LHCN-M2 (cell line): ENCODE measurements at regions not wholly inside any gene's neighbourhood (a gene's known extent, or its start where the extent isn't known, plus 50 kb on each side); places are given as distances from the start of the nearest gene placed in this dataset.
"Not testable (repeated sequence)": the region's sequence is repeated elsewhere in the genome, so short reads cannot be mapped to it uniquely, and the experiment has no call there.

ENCODE experiments used
- DNase-seq: peaks from one replicate; pipeline ENCODE4 v3.0.0-alpha.2; 2012; ENCODE audit warnings: low read depth

DNA sequence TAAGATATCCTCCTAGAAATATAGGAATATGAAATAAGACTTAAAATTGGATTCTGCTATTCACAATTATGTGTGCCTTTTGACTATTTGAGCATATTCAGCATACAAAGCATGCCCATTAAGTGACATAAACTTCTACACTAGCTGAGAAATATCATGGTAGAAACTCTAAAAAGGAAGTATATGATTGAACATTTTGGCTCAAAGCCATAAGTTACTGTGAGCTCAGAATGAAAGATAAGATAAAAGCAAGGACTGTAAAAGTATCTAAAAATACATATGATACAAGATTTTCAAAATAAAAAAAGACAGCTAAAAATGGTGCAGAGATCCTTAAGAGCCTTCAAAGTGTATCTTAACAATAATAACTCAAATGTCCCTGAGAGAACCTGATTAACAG, 340.5 kb upstream of the SLC39A10 start:
- no peak for DNase-seq

DNA sequence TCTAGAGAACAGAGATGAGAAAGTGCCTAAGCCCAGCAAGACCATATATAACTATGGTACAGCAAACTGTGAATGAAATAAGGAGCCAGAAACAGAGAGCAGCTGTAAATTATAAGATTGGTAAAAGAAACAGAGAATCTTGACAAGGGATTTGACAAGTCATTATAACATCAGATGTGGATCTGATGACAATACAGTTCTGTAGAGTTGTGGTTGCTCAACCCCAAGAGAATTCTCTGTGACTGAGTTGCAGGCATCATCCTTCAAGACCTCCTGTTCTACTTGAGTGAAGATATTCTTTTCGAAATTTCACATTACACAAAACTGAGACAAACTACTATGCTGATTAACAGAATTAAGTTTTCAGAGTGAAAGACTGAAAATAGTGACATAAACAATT, 343.1 kb upstream of the SLC39A10 start:
- DNase-seq: peak; percentile 13

DNA sequence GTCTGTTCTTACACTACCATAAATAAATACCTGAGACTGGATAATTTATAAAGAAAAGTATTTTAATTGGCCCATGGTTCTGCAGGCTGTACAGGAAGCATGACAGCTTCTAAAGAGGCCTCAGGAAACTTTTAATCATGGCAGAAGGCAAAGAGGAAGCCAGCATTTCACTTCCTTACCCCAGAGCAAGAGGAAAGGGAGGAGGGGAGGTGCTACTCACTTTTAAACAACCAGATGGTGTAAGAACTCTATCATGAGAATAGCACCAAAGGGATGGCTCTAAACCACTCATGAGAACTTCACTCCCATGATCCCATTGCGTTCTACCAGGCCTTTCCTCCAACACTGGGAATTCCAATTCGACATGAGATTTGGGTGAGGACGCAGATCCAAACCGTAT, 344.4 kb upstream of the SLC39A10 start:
- no peak for DNase-seq

DNA sequence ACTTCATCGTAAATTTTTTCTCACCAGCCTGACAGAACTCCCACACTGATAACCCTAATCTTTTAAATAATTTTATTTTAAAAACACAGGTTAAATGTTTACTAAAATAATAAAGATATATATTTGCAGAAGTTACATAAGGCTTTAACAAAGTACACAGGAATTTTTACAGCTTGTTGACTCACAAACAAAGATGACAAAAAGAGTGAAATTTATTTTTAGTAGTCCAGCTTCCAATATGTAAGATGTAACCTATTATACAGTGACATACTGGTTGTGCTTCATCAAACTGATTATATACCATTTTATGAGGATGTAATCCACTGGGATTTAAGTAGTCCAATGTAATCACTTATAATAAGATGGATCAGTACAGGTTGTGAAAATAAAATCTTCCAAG, 348.9 kb upstream of the SLC39A10 start:
- DNase-seq: no peak

DNA sequence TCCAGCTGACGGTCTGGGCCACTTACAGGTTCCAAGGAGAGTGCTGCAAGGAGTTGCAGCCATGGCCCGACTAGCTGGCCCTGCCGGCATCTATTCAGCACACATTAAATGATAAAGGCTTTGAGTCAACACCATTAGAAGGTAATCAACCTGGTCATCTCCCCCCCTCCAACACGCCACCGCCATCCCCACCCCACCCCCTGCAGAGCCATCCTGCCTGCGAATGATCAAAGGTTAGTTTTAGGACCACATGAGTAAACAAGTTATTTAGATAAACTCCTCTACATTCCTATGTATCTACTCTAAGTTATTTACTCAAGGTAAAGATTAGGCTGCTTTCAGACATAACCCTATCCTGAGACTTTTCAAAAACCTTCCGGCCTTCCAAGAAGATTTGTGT, 349.3 kb upstream of the SLC39A10 start:
- no peak for DNase-seq

DNA sequence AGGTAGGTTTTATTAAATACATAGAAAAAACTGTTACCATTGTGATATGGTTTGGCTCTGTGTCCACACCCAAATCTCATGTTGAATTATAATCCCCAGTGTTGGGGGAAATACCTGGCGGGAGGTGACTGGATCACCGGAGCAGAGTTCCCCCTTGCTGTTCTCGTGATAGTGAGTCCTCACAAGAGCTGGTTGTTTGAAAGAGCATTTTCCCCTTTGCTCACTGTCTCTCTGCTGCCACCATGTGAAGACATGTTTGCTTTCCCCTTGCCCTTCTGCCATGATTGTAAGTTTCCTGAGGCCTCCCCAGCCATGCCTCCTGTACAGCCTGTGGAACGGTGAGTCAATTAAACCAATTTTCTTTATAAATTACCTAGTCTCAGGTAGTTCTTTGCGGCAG, 352.7 kb upstream of the SLC39A10 start:
- peak; percentile 52 for DNase-seq

DNA sequence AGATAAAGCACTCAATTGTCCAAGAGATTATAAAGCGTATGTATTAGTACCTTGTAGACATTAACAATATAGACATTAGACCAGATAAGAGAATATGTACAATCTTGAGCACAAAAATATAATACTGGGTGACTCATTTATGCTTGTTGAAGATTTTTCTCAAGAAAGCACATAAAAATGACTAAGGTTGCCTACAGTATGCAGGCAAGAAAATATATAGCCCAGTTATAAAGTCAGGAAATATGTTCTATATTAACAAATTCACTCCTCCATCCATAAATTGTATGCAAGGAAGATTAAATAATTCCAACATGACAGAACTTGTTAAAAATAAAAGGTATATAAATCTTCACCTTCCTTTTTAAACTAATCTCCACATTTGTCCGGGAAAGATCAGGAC, 356.4 kb upstream of the SLC39A10 start:
- DNase-seq: no peak

DNA sequence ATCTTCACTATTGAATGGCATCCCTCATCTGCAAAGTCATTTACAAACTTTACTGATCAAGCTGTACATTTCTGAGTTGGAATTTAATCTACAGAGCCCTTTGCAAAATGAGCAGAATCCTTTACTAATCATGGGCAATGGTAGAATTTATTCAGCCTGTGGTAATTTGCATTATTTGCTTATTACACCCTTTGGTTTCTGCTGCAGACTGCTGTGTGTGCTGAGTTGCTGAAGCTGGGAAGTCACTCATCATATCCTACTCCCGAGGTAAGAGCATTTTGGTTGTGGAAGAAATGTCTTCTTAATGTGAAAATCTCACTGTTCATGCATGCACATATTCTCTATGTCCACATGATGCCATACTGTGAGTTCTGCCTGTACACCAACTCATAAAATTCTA, 357.4 kb upstream of the SLC39A10 start:
- no peak for DNase-seq

DNA sequence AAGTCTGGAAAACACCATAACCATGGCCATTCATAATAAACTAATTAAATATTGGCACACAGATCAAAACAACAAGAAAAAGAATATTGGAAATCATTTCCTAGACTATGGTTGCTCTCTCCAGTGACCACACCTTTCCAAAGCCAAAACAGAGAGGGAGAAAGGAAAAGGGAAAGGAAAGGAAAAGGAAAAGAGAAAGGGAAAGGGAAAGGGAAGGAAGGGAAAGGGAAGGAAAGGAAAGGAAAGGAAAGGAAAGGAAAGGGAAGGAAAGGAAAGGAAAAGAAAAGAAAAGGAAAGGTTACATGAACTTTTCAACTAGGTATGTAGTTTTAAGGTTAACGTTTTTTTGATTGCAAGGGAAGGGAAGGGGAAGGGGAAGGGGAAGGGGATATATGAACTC, 360.5 kb upstream of the SLC39A10 start:
- no peak for DNase-seq

DNA sequence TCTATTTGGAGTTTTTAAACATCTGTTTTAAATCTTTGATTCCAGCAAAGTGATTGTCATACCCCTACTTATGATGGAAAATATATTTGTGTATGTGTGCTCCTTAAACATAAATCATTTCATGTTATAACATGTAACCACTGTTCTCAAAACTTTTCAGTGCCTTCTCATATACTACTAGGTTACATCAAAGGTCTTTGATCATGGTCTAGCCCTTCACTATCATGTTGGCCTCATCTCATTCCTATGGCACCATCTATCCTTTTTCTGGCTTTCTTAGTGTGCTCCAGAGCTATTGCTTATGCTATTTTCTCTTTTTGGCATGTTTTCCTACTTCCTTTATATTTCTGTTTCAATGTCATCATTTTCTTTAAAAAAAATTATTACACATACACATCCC, 367.9 kb upstream of the SLC39A10 start:
- no peak for DNase-seq

DNA sequence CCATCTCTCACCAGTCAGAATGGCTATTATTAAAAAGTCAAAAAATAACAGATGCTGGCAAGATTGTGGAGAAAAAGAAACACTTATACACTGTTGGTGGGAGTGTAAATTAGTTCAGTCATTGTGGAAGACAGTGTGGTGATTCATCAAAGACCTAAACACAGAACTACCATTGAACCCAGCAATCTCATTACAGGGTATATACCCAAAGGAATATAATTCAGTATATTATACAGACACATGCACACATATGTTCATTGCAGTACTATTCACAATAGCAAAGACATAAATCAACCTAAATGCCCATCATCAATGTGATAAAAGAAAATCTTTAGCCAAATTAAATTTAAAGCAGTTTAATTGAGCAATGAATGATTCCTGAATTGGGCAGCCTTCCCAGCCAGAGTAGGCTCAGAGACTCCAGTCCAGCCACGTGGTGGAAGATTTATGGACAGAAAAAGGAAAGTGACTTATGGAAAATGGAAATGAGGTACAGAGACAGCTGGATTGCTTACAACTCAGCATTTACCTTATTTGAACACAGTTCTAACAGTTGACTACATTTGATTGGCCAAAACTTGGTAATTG, 377.1 kb upstream of the SLC39A10 start:
- peak; percentile 21 for DNase-seq

DNA sequence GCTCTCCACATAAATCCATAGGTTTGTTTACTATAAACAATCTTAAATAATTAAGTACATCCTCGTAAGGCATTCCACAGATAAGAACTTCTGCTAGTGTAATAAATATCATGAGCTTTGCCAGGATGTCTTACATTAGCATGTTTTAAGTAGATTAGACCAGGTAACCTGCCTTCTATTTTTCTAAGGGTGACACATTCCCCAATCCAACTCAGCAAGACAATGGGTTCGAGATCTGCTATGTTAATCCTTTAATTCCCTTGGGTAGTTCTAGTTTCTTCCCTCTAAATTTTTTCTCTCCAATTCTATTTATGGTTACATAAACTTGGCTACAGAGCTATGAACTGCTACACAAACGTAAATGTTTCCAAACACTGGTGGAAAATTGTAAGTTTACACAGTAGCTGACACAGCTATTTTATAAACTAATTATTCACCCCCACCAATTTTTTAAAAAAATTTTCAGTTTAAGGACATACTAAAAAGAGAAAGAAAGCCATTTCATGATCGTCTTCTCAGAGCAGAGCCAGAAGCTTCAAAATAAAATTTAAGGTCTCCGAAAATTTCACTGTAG, 386.5 kb upstream of the SLC39A10 start:
- no peak for DNase-seq

DNA sequence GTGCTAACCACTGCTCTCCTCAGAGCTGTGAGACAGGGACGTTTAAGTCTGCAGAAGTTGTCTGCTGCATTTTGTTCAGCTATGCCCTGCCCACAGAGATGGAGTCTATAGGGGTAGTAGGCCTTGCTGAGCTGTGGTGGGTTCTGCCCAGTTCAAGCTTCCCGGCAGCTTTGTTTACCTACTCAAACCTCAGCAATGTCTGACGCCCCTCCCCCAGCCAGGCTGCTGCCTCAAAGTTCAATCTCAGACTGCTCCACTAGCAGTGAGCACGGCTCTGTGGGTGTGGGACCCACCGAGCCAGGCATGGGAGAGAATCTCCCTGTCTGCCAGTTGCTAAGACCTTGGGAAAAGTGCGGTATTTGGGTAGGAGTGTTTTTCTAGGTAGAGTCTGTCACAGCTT, 387.8 kb upstream of the SLC39A10 start:
- no peak for DNase-seq

DNA sequence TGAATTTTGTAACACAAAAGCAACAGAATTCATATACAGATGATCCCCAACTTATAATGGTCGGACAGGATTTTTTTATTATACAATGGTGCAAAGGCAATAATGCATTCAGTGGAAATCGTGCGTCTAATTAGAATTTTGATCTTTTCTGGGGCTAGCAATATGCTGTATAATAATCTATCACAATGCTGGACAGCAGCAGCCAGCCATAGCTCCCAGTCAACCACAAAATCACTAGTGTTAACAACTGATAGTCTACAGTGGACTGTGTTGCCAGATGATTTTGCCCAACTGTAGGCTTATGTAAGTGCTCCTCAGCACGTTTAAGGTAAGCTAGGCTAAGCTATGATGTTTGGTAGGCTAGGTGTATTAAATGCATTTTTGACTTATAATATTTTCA, 399.0 kb upstream of the SLC39A10 start:
- DNase-seq: no peak

DNA sequence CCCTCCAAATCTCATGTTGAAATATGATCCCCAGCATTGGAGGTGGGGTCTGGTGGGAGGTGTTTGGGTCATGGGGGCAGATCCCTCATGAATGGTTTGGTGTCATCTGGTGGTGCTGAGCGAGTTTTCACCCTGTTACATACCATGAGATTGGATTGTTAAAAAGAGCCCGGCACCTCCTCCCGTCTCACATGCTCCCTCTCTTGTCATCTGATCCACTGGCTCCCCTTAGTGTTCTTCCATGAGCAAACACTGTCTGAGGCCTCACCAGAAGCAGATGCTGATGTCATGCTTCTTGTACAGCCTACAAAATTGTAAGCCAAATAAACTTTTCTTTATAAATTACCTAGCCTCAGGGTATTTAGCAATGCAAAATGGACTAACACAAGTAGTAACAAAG, 405.0 kb upstream of the SLC39A10 start:
- DNase-seq: no peak

DNA sequence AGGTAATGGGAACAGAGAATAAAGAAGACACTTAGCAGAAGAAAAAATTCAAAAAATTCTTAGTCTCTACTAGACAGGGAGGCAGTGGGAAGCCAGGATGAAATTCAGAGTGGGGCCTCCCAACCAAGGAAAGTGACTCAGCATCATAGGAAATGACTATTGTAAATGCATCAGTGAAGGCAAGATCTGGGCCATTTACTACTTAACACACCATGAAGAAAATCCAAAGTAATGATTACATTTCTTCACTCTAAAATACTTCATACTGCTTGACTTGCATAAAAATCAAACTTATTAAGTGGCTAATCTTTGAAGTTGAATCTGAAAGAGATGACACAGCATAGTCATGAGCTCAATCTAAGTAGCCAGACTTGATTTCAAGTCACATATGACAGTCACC, 405.8 kb upstream of the SLC39A10 start:
- no peak for DNase-seq

DNA sequence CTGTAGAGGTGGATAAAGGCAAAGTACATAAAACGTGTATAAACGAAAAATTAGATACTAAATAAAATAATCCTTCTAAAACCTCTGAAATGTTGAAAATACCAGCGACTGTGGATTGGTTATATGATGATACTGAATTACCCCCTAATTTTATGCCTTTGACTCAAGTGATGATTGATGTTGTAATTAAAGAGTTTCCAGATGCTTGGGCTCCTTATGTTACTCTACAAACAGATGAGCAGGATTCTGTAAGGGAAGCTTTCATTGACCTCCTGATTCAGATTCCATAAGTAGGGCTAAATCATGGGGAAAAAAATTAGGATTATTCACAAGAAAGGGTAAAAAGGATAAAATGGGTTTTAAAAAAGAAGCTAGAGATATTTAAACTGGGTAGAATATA, 418.2 kb upstream of the SLC39A10 start:
- DNase-seq: no peak

DNA sequence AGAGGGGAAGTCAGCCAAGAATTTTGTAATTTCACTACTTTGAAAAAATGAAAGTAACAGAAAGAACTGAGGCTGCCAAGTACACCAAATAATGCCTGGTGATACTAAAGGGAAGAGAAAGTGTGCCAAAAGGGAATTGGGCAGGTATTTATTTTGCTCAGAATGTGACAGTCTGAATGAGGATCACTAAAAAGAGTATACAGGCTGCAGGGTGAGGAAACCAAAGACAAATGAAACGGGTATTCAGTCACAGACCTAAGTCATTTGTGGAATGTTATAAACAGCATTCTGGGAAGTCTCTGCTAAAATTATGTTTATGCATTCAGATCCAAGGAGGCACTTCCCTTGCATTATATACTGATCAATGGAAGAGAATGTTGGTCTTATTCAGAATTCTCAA, 418.6 kb upstream of the SLC39A10 start:
- DNase-seq: peak; percentile 5

DNA sequence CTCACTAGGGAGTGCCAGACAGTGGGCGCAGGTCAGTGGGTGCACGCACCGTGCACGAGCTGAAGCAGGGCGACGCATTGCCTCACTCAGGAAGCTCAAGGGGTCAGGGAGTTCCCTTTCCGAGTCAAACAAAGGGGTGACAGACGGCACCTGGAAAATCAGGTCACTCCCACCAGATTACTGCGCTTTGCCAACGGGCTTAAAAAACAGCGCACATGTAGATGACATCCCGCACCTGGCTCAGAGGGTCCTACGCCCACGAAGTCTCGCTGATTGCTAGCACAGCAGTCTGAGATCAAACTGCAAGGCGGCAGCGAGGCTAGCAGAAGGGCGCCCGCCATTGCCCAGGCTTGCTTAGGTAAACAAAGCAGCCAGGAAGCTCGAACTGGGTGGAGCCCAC, 428.5 kb upstream of the SLC39A10 start:
- DNase-seq: not testable (repeated sequence)

DNA sequence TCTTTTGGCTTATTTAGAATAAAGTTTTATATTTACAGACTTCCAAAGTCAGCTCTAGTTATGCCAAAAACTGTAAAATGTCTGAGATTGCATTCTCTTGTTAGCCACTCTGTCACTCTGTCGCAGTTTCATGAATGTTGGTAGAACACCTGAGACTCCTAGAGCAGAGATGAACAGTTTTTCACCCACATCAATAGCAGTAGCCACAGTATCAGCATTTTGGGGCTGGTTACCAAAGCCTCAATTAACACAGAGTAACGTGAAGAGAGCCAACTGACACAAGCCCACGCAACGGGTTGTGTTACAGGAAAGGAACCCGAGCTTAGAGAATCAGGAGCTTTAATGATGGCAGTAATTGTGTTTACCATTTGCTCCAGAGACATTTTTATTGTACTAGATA, 443.0 kb upstream of the SLC39A10 start:
- no peak for DNase-seq

DNA sequence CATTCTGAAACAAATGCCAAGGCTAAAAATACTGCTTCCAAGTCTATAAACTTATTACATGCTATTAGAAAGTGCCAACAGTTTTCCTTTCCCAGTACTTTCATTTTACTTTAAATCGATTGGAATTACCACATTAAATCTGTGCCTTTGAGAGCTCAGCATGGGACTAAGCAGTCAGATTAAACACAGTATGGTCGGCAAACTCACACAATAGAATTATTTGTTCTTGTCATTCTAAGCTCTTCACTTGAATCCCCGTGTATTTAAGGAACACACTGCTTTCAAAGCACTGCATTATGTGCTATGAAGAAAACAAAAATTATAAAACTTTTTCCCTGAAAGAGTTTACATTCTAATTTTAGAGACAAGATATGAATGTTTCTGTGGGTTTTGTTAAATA, 444.4 kb upstream of the SLC39A10 start:
- DNase-seq: no peak

DNA sequence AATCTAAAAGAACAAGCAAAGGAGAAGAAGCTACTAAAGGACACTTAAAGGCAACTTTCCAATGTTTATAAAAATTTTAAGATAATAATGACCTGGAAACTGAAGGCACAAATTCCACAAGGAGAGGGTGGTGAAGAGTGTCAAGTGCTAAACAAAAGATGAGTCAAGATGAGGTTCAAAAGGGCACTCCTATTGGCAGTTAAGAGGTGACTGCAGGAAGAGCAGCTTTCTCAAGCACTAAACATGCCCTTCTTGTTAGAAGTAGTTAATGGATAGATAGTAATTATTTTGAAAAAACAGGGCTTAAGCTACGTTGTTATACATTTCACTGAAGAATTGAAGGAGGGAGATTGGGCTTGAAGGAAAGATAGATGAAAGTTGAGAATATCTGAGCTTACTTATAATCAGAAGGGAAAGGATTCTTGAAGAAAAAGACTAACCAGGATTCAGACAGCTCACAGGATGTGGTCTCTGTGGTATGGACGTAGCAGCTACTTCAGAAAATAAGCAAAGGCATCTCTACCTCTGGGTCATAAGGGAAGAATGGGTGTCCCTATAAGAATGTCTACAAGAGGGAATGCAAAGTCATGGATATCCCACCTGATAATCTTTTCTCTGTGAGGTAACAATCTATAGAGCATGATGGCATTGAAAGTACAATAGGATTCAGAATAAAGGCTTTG, 454.7 kb upstream of the SLC39A10 start:
- peak; percentile 77 for DNase-seq

DNA sequence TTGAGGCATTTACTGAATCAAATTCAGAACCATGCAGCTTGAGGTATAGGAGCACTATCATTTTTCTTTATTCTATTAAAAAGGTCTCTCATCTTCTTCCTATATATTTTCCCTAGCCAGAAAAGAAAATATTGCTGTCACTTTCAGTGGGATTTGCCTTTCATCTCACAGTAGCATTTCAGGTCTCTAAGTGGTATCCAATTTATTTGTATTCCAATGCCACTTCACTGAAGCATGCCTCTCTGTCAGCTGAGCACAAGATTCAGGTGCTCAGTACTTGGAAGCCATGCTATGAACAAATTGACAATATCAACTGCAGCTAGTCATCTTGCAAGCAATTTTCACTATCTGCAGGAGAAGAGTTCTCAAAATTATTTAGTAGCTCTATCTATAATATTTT, 457.2 kb upstream of the SLC39A10 start:
- DNase-seq: no peak
